ENCODE measurements at regions not wholly inside any gene's neighbourhood (a gene's known extent, or its start where the extent isn't known, plus 50 kb on each side); places are given as distances from the start of the nearest gene placed in this dataset.

DNA sequence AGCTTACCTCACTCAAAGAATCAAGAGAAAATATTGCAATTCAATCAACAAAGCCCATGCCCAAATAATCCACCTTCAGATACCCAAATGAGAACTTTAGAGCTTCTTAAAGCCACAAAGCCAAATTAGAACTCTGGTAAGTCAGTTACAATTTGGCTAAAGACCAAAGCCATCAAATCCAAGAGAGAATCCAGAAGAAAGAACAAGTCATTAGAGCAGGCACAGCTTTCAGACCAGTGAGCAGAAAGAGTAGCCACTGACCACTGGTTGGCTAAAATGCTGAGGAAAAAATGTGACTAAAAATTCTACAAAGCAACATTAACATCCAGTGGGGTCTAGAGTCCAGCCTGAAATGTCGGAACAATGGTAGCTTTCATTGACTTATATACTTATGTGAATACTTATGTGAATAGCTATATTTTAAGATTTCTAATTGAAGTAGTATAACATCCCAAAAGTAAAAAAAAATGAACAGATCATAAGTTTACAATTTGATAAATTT is 735.2 kb upstream of the TBX3 start:
- no peak for TF ChIP-seq POLR2AphosphoS5 (IDR thresholded peaks at IDR 0.05; ENCODE audit: low read depth, low read length)
- TF ChIP-seq ZNF274 (IDR thresholded peaks at IDR 0.05; ENCODE audit: borderline replicate concordance, extremely low read depth, low read length) = no peak
- no peak for TF ChIP-seq POLR2A (IDR thresholded peaks at IDR 0.05; ENCODE audit: control extremely low read depth in 1 of 2, low read depth in 2 of 2, low read length in 2 of 2)
- no peak for TF ChIP-seq FOSL1 (IDR thresholded peaks at IDR 0.05; ENCODE audit: insufficient read depth, low read depth, low read length)
- TF ChIP-seq, protein P1, sequence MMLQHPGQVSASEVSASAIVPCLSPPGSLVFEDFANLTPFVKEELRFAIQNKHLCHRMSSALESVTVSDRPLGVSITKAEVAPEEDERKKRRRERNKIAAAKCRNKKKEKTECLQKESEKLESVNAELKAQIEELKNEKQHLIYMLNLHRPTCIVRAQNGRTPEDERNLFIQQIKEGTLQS (IDR thresholded peaks at IDR 0.05; ENCODE audit: insufficient read depth, low read depth, low read length) = no peak

Data from H1 (cell line).